ENCODE measurements at regions not wholly inside any gene's neighbourhood (a gene's known extent, or its start where the extent isn't known, plus 50 kb on each side); places are given as distances from the start of the nearest gene placed in this dataset.

GRCh38 chr9:85264695-85265094 lies 477.1 kb downstream of the AGTPBP1 start:
- no peak for DNase-seq (ENCODE audit: low read depth in 4 of 4, low spot score in 1 of 4)

DNA sequence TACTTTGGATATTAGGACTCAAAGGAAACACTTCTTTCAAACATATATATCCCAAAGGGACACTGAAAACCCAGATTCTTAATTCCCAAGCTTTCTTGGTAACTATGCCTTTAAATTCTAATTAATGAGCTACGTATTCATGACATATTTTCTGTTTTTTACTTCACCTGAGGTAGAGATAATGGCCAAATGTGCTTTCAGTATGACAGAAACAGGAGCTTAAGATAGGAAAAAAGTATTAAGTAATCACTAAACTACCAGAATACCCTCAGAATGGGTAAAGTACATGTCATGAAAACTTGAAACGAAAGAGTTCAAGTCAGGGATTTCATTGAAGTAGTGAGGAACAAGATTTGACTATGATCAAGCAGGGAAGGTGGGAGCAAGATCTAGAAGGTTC lies 478.5 kb downstream of the AGTPBP1 start:
- DNase-seq (ENCODE audit: low read depth in 4 of 4, low spot score in 1 of 4): no peak

DNA sequence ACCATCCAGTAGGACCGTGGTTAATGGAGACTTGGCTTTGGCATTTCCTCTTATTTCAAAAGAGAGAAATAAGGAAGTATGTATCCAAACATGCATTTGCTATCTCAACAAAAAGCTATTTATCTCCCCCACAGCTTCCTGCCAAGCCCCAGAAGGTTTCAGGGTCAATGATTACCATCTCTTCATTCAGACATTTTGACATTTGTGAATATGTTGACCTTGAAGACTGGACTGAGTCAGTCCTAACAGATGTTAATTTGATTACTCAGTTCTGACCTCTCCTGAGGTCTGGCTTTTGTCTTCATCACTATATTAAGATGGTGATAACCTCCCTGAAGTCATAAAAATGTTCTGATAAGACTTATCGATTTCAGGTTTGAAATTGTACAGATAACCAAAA lies 479.4 kb downstream of the AGTPBP1 start:
- no peak for DNase-seq (ENCODE audit: low read depth in 4 of 4, low spot score in 1 of 4)

DNA sequence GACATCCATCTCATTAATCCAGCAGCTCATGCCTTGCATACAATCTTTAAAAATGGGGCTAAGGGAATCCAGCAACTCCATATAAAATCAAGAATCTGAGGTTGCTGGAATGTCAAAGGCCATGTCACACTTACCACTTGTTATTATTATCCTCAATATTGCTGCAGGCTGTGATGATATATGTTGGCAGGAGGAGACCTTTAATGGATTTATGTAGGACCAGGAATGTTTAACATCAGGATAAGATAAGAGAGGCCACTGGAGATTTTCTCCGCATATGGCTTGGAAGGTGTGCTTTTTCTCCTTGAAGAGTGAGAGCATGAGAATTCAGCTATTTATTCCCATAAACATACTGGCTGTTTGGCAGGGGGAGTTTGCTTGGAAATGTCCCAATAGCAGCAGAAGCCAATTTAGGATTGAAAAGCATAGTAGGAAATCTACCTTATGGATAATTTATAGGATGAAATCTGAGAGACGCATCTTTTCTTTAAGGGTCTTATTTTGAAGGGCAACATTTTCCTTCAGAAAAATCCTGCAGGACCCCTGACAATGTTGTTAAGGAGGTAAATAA lies 481.4 kb downstream of the AGTPBP1 start:
- no peak for DNase-seq (ENCODE audit: low read depth in 4 of 4, low spot score in 1 of 4)

- DNase-seq (ENCODE audit: low read depth in 4 of 4, low spot score in 1 of 4): no peak
These were observed 482.9 kb downstream of the AGTPBP1 start for GRCh38 chr9:85258823-85259370.

- DNase-seq (ENCODE audit: low read depth in 4 of 4, low spot score in 1 of 4): no peak
These were observed 483.5 kb downstream of the AGTPBP1 start for GRCh38 chr9:85258236-85258635.

DNA sequence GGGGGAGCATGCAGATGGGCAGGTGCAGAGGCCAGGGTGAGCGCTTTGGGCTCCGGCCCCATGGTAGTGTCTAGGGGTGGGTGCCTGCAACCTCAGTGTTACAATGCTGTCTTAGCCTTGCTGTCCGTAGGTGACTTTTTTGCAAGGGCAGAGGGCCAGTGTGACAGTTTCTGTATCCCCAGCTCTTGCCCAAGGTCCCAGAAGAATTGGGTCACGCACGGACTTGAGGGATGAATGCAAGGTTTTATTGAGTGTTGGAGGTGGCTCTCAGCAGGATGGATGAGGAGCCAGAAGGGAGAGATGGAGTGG lies 492.5 kb downstream of the AGTPBP1 start:
- DNase-seq (ENCODE audit: low read depth in 4 of 4, low spot score in 1 of 4): no peak

DNA sequence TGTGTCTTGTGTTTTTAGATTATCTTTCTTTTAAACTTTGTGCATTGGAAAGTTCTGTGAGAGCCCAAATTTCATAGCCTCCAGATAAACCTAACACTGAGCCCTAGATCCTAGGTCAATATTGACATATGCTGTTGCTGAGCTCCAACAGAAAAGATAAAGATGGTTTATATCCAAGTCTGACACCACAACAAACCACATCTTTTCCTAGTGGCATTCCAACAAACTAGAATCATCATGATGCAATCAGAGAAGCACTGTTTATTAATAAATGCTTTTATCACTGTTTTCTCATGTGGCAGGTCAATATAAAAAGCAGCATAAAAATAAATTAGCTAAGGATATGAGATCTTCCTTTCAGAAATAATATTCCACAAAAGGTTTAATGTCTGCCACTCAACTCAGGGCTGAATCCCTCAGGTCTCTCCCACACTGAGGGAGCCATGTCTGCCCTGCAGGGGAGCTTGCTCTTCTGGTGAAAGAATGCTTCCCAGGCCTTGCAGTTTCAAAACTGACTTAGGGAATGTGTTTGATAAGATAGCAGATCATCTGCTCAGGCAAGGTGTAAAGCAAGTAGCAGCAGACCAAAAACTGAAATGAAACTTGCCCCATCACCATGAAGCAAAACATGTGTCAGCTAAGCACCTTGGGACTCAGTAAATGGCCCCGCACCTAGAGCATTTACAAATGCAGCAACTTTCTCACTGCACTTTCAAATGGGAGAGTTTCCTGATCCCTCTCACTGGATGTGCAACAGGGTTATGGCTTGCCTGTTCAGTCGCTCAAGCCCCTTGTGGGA lies 493.0 kb downstream of the AGTPBP1 start:
- DNase-seq (ENCODE audit: low read depth in 4 of 4, low spot score in 1 of 4): no peak

DNA sequence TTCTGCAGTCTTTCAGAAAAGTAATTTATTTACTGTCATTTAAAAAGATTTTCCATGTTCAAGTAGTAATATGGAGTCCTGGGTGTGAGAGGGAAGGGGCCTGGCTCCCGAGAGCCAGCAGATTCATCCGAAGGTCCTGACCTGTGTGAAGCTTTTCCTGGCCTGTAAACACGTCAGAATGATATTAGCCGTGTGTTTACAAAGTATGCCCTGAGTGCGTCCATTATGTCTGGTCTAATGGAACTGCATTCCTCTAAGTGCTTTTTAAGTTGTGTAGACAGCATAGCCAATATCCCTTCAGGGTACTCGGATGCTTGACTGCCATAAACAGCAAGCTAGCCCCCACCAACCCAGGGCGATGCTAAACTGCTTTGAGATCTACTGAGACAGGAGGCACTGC lies 495.2 kb downstream of the AGTPBP1 start:
- DNase-seq (ENCODE audit: low read depth in 4 of 4, low spot score in 1 of 4): no peak

- no peak for DNase-seq (ENCODE audit: low read depth in 4 of 4, low spot score in 1 of 4)
These were observed 496.9 kb downstream of the AGTPBP1 start for GRCh38 chr9:85244856-85245255.

DNA sequence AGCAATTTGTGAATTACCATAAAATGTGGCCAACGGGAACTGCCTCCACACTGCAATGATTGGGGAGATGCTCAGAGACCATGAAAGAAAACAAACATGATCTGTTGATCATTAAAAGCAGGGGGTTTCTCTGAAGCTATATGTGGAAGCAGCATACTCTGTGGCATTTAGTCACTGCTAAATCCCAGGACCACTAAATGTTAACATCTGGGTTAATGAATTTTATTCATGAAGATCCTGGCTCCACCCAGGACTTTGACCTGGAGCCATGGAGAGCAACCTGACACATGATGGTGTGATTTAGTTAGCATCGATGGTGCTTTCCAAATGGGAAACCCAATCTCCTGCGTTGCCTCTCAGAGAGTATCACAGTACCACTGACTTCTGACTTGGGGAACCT lies 497.8 kb downstream of the AGTPBP1 start:
- DNase-seq (ENCODE audit: low read depth in 4 of 4, low spot score in 1 of 4): no peak

DNA sequence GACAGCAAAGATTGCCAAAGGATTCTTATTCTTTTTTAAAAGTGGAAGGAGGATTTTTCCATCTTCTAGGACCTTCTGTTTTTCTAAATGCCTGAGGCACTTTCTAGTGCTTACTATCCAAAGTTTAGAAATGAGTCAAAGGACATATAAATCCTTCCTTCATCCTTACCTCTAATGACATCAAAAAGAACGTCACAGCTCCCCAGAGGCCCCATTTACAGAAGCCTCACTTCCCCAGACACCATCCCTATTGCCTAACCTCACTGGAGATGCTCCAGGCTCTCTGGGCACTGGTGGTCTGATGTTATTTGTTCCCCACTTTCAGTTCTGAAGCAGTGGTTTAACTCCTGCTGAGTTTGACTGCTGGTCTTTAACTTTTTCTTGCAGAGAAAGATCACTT lies 504.3 kb downstream of the AGTPBP1 start:
- no peak for DNase-seq (ENCODE audit: low read depth in 4 of 4, low spot score in 1 of 4)

GRCh38 chr9:85230081-85230480 lies 511.7 kb downstream of the AGTPBP1 start:
- DNase-seq (ENCODE audit: low read depth in 4 of 4, low spot score in 1 of 4): no peak

GRCh38 chr9:85228111-85228855 lies 513.5 kb downstream of the AGTPBP1 start:
- no peak for DNase-seq (ENCODE audit: low read depth in 4 of 4, low spot score in 1 of 4)

GRCh38 chr9:85225180-85225579 lies 516.6 kb downstream of the AGTPBP1 start:
- DNase-seq (ENCODE audit: low read depth in 4 of 4, low spot score in 1 of 4): no peak

- DNase-seq (ENCODE audit: low read depth in 4 of 4, low spot score in 1 of 4): no peak
These were observed 517.0 kb downstream of the AGTPBP1 start for GRCh38 chr9:85224729-85225128.

DNA sequence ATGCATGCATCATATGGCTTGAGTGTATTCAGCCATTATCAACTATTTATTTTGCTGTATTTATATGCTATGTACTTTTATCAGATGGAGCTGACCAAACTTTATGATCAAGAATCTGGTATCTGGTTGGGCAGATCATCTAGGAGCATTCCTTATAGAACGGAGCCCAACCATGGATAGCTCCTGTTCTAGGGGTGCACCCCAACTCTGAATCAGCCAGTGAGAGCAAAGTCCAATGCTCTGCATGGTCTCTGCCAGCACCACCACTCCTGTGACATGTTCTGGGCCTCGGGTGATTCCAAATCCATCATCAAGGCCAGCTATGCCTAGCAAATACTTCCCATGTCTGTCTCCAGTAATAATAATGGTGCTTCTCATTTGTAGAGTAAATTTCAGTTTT lies 517.5 kb downstream of the AGTPBP1 start:
- DNase-seq (ENCODE audit: low read depth in 4 of 4, low spot score in 1 of 4): no peak

GRCh38 chr9:85223506-85224125 lies 518.1 kb downstream of the AGTPBP1 start:
- no peak for DNase-seq (ENCODE audit: low read depth in 4 of 4, low spot score in 1 of 4)

GRCh38 chr9:85216601-85217000 lies 525.2 kb downstream of the AGTPBP1 start:
- DNase-seq (ENCODE audit: low read depth in 4 of 4, low spot score in 1 of 4): no peak

DNA sequence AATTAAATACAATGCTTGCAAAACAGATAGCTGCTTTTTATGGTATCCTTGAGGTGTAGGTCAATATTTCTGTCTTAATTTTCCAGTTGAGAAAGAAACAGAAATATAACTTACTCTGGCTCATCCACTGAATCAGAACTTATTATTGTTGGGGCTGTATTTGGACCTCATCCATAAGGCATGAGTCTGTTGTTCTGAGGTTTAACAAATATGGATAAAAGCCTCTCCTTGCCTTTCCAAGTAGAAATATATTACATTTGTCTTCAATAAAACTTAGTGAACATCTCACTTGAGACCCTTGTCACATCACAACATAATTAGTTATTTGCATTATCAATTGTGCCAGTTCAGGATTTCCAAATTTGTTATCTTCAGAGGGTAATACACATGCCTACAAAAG lies 525.8 kb downstream of the AGTPBP1 start:
- no peak for DNase-seq (ENCODE audit: low read depth in 4 of 4, low spot score in 1 of 4)

GRCh38 chr9:85215416-85215815 lies 526.3 kb downstream of the AGTPBP1 start:
- no peak for DNase-seq (ENCODE audit: low read depth in 4 of 4, low spot score in 1 of 4)
